Skeletal muscle satellite cell (primary cell): ENCODE measurements at regions not wholly inside any gene's neighbourhood (a gene's known extent, or its start where the extent isn't known, plus 50 kb on each side); places are given as distances from the start of the nearest gene placed in this dataset.

ENCODE experiments used
- H3K27me3 ChIP-seq: 2 replicates; pipeline ENCODE4 v1.7.0; 2013; ENCODE audit warnings: low read length; ENCODE audit not compliant: control insufficient read depth, insufficient read depth
- H3K36me3 ChIP-seq: 2 replicates; pipeline ENCODE4 v1.7.0; 2013; ENCODE audit warnings: mild to moderate bottlenecking, control low read depth, low read length; ENCODE audit not compliant: insufficient read depth
- H3K4me1 ChIP-seq: 2 replicates; pipeline ENCODE4 v1.7.0; 2013; ENCODE audit warnings: low read length; ENCODE audit not compliant: control insufficient read depth, insufficient read depth
- H3K4me2 ChIP-seq: 2 replicates; pipeline ENCODE4 v1.7.0; 2013; ENCODE audit warnings: mild to moderate bottlenecking, low read length
- H3K4me3 ChIP-seq: 2 replicates; pipeline ENCODE4 v1.7.0; 2013; ENCODE audit warnings: low read length
- H3K9ac ChIP-seq: 2 replicates; pipeline ENCODE4 v1.7.0; 2013; ENCODE audit warnings: mild to moderate bottlenecking, low read depth, low read length, moderate library complexity
- H3K9me3 ChIP-seq: replicated peaks from 2 replicates; pipeline ENCODE4 v1.7.0; 2013; ENCODE audit warnings: mild to moderate bottlenecking, control low read depth, low read length

- no peak overlapping the region for H3K4me3 ChIP-seq
- H3K4me1 ChIP-seq = no peaks in the 10 kb centered on the region
- H3K27me3 ChIP-seq = no peaks in the 10 kb centered on the region
- no peak overlapping the region for H3K9ac ChIP-seq
- H3K36me3 ChIP-seq = no peaks in the 10 kb centered on the region
- no peak overlapping the region for H3K4me2 ChIP-seq
- peaks cover 11% of the 10 kb centered on the region for H3K9me3 ChIP-seq
These were observed 168.8 kb upstream of the CELF4 start for GRCh38 chr18:37734406-37734805.

- no peaks in the 10 kb centered on the region for H3K27me3 ChIP-seq
- no peaks in the 10 kb centered on the region for H3K4me1 ChIP-seq
- H3K9me3 ChIP-seq = peaks cover 9% of the 10 kb centered on the region
- no peaks in the 10 kb centered on the region for H3K36me3 ChIP-seq
- H3K4me3 ChIP-seq = no peak overlapping the region
- H3K4me2 ChIP-seq = no peak overlapping the region
- no peak overlapping the region for H3K9ac ChIP-seq
These were observed 164.1 kb upstream of the CELF4 start for GRCh38 chr18:37729716-37730115.

DNA sequence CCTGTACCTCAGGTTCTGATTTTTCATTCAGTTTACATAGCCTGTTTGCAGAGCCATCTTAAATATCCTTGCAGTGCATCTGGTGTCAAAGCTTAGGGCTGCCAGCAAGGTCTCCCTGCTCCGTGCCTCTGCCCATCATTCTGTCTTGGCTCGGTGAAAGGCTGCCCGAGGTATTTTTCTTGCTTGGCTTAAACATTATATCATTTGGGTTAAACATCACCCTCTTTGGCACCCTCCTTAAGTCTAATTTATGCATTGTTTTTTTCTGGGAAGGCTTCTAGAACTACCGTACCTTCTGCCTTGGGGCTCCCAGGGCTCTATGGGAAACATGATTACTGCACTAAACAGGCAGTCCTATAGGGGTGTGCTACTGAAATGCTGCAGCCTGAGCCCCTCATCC lies 158.6 kb upstream of the CELF4 start:
- Histone ChIP-seq H3K4me3 (no peak overlapping the region), H3K9ac (no peak overlapping the region), H3K27me3 (no peaks in the 10 kb centered on the region), H3K4me1 (no peaks in the 10 kb centered on the region), H3K36me3 (no peaks in the 10 kb centered on the region), H3K9me3 (peaks cover 7% of the 10 kb centered on the region), H3K4me2 (no peak overlapping the region)

DNA sequence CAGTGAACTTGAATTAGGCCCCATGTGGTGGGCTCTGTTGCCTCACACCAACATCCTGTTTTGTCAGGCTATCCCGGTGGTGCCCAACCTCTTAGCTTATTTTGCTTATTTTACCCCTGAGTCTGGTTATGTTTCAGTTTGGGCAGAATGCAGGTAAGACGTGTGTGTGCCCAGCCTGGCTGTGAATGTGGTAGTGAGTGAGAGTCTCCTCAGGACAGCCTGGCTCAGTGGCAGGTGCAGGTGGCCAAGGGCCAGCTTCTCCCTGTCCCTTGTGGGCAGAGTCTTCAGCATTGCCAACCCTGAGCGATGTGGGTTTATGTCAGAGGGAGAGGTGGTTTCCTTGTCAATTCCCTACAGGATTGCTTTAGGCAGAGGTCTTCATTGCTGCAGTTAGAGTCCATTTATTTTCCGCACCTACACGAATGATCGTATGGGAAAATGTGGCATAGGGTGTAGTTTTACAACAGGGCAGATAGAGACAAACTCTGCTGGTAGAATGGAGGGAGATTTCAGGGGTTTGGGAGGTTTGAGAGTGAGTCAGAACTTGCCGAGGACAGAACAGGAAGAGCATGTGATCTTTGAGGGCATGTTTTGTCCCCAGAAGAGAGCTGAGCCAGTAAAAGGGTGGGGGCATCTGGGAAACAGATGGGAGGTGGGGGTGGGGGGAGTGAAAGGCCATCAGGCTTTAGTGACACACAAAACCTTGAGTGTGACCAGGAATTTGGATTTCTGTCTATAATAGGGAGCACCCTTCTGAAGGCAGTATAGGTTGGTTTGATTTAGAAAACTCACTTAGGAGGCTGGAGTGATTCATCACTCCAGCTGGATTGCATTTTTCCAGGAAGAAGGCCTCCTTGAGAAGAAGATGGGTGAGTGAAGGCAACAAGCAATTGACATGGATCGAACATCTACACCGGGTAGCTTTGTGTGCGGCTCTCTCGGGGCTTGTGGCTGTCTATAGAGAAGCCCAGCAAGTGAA lies 156.2 kb upstream of the CELF4 start:
- no peak overlapping the region for H3K4me3 ChIP-seq
- H3K36me3 ChIP-seq = no peaks in the 10 kb centered on the region
- H3K27me3 ChIP-seq = no peaks in the 10 kb centered on the region
- no peak overlapping the region for H3K9ac ChIP-seq
- H3K9me3 ChIP-seq = peaks cover 4% of the 10 kb centered on the region
- no peaks in the 10 kb centered on the region for H3K4me1 ChIP-seq
- no peak overlapping the region for H3K4me2 ChIP-seq

DNA sequence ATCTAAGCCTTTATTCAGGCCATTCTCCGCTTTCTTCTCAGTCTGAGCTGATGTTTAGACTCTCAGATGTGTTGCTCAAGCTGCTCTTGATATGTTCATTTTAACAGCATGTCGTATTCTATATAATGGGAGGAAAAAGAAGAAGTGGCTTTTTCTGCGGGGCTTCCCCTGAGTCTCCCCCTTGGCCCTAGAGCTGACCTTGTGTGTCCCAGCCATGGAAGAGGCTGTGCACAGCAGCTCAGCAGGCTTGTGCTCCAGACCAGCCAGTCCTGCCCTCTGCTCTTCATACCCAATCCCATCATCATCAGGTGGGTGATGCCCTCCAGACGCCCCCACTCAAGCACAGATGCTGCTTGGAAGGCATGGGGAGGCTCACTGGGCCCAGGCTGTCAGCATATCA lies 155.1 kb upstream of the CELF4 start:
- H3K4me2 ChIP-seq = no peak overlapping the region
- no peaks in the 10 kb centered on the region for H3K4me1 ChIP-seq
- H3K9me3 ChIP-seq = peaks cover 4% of the 10 kb centered on the region
- no peaks in the 10 kb centered on the region for H3K36me3 ChIP-seq
- no peak overlapping the region for H3K9ac ChIP-seq
- H3K4me3 ChIP-seq = no peak overlapping the region
- H3K27me3 ChIP-seq = no peaks in the 10 kb centered on the region

GRCh38 chr18:37717656-37718055 lies 152.1 kb upstream of the CELF4 start:
- H3K27me3 ChIP-seq = no peaks in the 10 kb centered on the region

DNA sequence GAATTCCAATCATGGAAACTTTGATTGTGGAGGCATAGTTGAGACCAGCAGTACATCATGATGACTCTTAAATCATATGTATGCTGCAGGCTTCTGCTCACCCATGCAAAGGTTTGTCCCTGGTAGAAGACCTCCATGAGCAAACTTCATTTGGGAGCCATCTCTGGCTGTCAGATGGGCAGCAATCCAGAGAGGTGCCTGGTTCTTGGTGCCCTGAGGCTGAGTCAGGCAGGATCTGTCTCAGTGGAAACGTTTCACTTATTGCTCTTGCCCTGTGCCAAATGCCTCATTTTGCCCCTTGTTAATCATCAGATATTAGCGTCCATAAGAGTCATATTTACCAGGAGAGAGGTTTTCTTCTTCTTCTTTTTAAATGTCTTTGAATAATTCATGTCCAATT lies 151.5 kb upstream of the CELF4 start:
- Histone ChIP-seq H3K27me3 (no peaks in the 10 kb centered on the region), H3K9ac (no peak overlapping the region)

More at GRCh38 chr18:37717656-37718055, 152.1 kb upstream of the CELF4 start:
- Histone ChIP-seq H3K9me3 (peaks cover 7% of the 10 kb centered on the region), H3K36me3 (no peaks in the 10 kb centered on the region), H3K4me3 (no peak overlapping the region), H3K4me2 (no peak overlapping the region), H3K4me1 (no peaks in the 10 kb centered on the region), H3K9ac (no peak overlapping the region)

GRCh38 chr18:37716106-37716735 lies 150.6 kb upstream of the CELF4 start:
- H3K9ac ChIP-seq = no peak overlapping the region
- H3K4me1 ChIP-seq = no peaks in the 10 kb centered on the region
- H3K9me3 ChIP-seq = peaks cover 6% of the 10 kb centered on the region
- H3K36me3 ChIP-seq = no peaks in the 10 kb centered on the region
- no peak overlapping the region for H3K4me3 ChIP-seq
- no peak overlapping the region for H3K4me2 ChIP-seq
- H3K27me3 ChIP-seq = no peaks in the 10 kb centered on the region

More for the DNA sequence above, 151.5 kb upstream of the CELF4 start:
- Histone ChIP-seq H3K36me3 (no peaks in the 10 kb centered on the region), H3K4me1 (no peaks in the 10 kb centered on the region), H3K4me3 (no peak overlapping the region), H3K9me3 (peaks cover 9% of the 10 kb centered on the region), H3K4me2 (no peak overlapping the region)

DNA sequence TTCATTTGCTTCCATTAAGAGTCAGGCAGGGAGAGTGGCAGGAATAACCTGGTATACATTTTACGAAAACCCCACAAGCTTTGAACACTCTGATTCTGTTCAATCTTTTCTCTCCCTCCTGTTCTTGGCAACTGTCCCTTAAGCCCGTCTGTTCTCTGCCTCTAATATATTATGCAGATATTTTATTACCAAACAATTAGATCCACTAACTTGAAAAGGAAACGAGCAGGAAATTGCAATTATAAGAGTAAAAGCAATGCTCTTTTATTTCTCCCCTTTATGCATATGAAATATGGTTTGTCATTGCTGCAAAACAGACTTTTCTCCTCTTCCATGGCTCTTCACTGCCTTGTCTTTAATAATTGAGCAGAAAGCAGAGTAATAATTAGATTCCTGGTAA lies 149.1 kb upstream of the CELF4 start:
- Histone ChIP-seq H3K4me3 (no peak overlapping the region), H3K36me3 (no peaks in the 10 kb centered on the region), H3K4me1 (no peaks in the 10 kb centered on the region), H3K4me2 (no peak overlapping the region), H3K27me3 (no peaks in the 10 kb centered on the region), H3K9me3 (peaks cover 6% of the 10 kb centered on the region), H3K9ac (no peak overlapping the region)

DNA sequence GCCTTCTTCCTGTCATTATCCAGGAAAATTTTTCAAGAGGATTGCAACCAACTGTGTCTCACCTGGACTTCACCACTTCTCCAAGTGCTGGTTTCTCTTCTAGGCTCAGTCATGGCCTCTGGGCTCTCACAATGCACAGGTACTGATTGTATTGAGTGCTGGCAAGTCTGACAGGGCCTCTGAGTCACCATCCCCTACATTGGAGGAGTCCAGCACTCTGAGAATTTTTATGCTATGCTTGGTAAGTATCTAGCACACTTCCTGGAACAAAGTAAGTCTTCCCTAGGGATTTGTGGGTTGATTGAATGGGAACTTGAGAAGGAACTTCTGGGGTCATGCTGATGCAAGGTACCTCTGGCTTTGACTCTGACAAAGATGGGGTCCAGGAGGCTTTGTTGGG lies 147.2 kb upstream of the CELF4 start:
- H3K27me3 ChIP-seq = no peaks in the 10 kb centered on the region
- no peak overlapping the region for H3K9ac ChIP-seq
- no peaks in the 10 kb centered on the region for H3K4me1 ChIP-seq
- peaks cover 6% of the 10 kb centered on the region for H3K9me3 ChIP-seq
- no peak overlapping the region for H3K4me2 ChIP-seq
- no peak overlapping the region for H3K4me3 ChIP-seq
- no peaks in the 10 kb centered on the region for H3K36me3 ChIP-seq

- peaks cover 9% of the 10 kb centered on the region for H3K9me3 ChIP-seq
- H3K27me3 ChIP-seq = no peaks in the 10 kb centered on the region
- no peak overlapping the region for H3K4me3 ChIP-seq
- H3K9ac ChIP-seq = no peak overlapping the region
- H3K4me2 ChIP-seq = no peak overlapping the region
- no peaks in the 10 kb centered on the region for H3K4me1 ChIP-seq
- no peaks in the 10 kb centered on the region for H3K36me3 ChIP-seq
These were observed 146.3 kb upstream of the CELF4 start for GRCh38 chr18:37711766-37712505.
